ENCODE measurements at regions not wholly inside any gene's neighbourhood (a gene's known extent, or its start where the extent isn't known, plus 50 kb on each side); places are given as distances from the start of the nearest gene placed in this dataset.

- TF ChIP-seq SP1 (IDR thresholded peaks at IDR 0.05) (no peak), TARDBP (IDR thresholded peaks at IDR 0.05) (no peak), NFRKB (IDR thresholded peaks at IDR 0.05) (no peak), FOXA1 (IDR thresholded peaks at IDR 0.05) (no peak), L3MBTL2 (conservative IDR thresholded peaks at IDR 0.05) (no peak), SUZ12 (IDR thresholded peaks at IDR 0.05) (no peak), BHLHE40 (IDR thresholded peaks at IDR 0.05; ENCODE audit: borderline replicate concordance) (no peak), CTBP1 (IDR thresholded peaks at IDR 0.05; ENCODE audit: borderline replicate concordance) (no peak), ARNT (IDR thresholded peaks at IDR 0.05) (no peak)
These were observed 169.8 kb downstream of the IRF8 start for GRCh38 chr16:86068722-86069121.
